Sigmoid colon (tissue), 6 donors: ENCODE measurements at regions not wholly inside any gene's neighbourhood (a gene's known extent, or its start where the extent isn't known, plus 50 kb on each side); places are given as distances from the start of the nearest gene placed in this dataset.
A peak's percentile ranks its signal among the peaks of the same experiment; 100 is the strongest.

Source experiments
- DNase-seq: peaks from one replicate; pipeline ENCODE4 v3.0.0-alpha.2; 2019
- H3K27ac ChIP-seq, 4 donors: fragments of 200-600 bp; sonication (generic); one replicate each; pipeline ENCODE4 v1.5.1; 2016 to 2019; ENCODE audit warnings: mild to moderate bottlenecking in 1 of 4
- H3K27me3 ChIP-seq, 3 donors: fragments of 200-600 bp; sonication (generic); one replicate each; pipeline ENCODE4 v1.5.1; 2019; ENCODE audit warnings: mild to moderate bottlenecking in 1 of 3
- H3K36me3 ChIP-seq, 4 donors: fragments of 200-600 bp; sonication (generic); one replicate each; pipeline ENCODE4 v1.5.1; 2016 to 2019
- H3K4me1 ChIP-seq, 4 donors: fragments of 200-600 bp; sonication (generic); one replicate each; pipeline ENCODE4 v1.5.1; 2017 to 2019
- H3K4me3 ChIP-seq, 4 donors: fragments of 200-600 bp; sonication (generic); one replicate each; pipeline ENCODE4 v1.5.1; 2017 to 2019; ENCODE audit warnings: mild to moderate bottlenecking in 2 of 4, moderate library complexity in 1 of 4
- H3K9me3 ChIP-seq, 4 donors: fragments of 200-600 bp in 3 of 4; sonication (generic) in 3 of 4; one replicate each; pipeline versions ENCODE4 v1.5.1 to v1.6.1; 2013 to 2019
- EP300 ChIP-seq, 4 donors: sonication (generic); formaldehyde crosslinking; IDR thresholded peaks; one replicate each; pipeline ENCODE4 v1.6.1; 2017; ENCODE audit warnings: antibody characterized with exemption in 4 of 4
- POLR2A ChIP-seq, 2 donors: fragments of 450-650 bp; IDR thresholded peaks; one replicate each; pipeline ENCODE4 v1.6.1; 2016; ENCODE audit warnings: antibody characterized with exemption in 2 of 2, mild to moderate bottlenecking in 2 of 2, moderate library complexity in 2 of 2
- POLR2AphosphoS5 ChIP-seq, 4 donors: sonication (generic); formaldehyde crosslinking; IDR thresholded peaks; one replicate each; pipeline ENCODE4 v1.6.1; 2017; ENCODE audit warnings: antibody characterized with exemption in 4 of 4
- WGBS, 2 donors: extraction: QIAGEN DNeasy Blood & Tissue Kit; methylation state at CpG; one replicate each; pipeline ENCODE4 v1.1.7; 2013; 5-methylcytosine and 5-hydroxymethylcytosine counted together
- intact Hi-C: fragments of 100-400 bp; cut with DNase I; formaldehyde crosslinking; loops from one replicate; pipeline ENCODE4 v1.15.1; 2023
- TF ChIP-seq, protein P1 (sequence below), 4 experiments: fragments of 450-650 bp in 3 of 4; fragments of 200-600 bp in 1 of 4; IDR thresholded peaks; one replicate each; pipeline ENCODE4 v1.5.1; 2016 to 2019; ENCODE audit warnings: antibody characterized with exemption in 4 of 4, mild to moderate bottlenecking in 3 of 4, moderate library complexity in 2 of 4
- donor health status: healthy with polysubstance abuse.
- donor health status: healthy.

DNA sequence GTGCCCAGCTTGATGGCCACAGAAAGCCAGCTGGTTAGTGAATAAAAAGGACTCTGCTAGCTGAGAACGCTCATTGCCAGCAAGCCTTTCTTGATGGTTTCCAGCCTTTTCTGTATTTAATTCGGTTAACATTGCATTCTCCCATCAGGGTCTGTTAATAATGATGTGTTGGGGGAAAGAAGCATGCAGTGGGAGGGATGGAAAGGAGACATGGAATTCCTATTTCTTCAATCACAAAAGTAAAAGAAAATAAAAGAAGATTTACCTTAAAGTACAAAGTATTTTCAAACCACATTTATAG, 141.9 kb upstream of the RBBP8 start:
- Histone ChIP-seq H3K4me3 (no peak overlapping the region), H3K4me1 (no peaks in the 10 kb centered on the region), H3K27me3 (no peaks in the 10 kb centered on the region), H3K36me3 (no peaks in the 10 kb centered on the region), H3K27ac (no peak overlapping the region), H3K9me3 (no peaks in the 10 kb centered on the region)
- no peak for DNase-seq
- TF ChIP-seq POLR2A (IDR thresholded peaks at IDR 0.05) (no peak), POLR2AphosphoS5 (IDR thresholded peaks at IDR 0.05) (no peak), EP300 (IDR thresholded peaks at IDR 0.05) (no peak)
- TF ChIP-seq, protein P1, sequence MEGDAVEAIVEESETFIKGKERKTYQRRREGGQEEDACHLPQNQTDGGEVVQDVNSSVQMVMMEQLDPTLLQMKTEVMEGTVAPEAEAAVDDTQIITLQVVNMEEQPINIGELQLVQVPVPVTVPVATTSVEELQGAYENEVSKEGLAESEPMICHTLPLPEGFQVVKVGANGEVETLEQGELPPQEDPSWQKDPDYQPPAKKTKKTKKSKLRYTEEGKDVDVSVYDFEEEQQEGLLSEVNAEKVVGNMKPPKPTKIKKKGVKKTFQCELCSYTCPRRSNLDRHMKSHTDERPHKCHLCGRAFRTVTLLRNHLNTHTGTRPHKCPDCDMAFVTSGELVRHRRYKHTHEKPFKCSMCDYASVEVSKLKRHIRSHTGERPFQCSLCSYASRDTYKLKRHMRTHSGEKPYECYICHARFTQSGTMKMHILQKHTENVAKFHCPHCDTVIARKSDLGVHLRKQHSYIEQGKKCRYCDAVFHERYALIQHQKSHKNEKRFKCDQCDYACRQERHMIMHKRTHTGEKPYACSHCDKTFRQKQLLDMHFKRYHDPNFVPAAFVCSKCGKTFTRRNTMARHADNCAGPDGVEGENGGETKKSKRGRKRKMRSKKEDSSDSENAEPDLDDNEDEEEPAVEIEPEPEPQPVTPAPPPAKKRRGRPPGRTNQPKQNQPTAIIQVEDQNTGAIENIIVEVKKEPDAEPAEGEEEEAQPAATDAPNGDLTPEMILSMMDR (IDR thresholded peaks at IDR 0.05): no peak
- intact Hi-C loops: loop anchor here (10.0 kb wide), 2 partner anchors 584 to 624 kb away; no protein-coding TSS in a partner anchor
- 83 to 85% methylated on average over 2 of the region's 2 CpGs for WGBS, 2 donors

DNA sequence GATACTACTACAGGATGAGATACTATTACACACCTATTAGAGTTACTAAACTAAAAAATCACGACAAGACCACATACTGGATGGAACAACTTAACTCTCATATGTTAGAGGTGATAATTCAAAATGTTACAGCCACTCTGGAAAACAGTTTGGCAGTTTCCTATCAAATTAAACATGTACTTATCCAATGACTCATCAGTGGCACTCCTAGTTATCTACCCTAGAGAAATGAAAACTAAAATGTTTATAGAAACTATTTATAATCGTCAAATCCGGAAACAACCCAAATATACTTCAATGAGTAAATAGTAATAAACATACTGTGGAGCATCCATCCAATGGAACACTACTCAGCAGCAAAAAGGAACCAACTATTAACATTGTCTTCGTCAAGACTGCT, 137.0 kb upstream of the RBBP8 start:
- 40 to 73% methylated on average over 4 of the region's 4 CpGs for WGBS, 2 donors
- no peak overlapping the region for H3K4me3 ChIP-seq
- H3K4me1 ChIP-seq: peaks cover 0 to 18% (median 11%) of the 10 kb centered on the region in 4 donors
- no peaks in the 10 kb centered on the region for H3K9me3 ChIP-seq
- intact Hi-C loops: loop anchor here (10.0 kb wide), 2 partner anchors 579 to 619 kb away; no protein-coding TSS in a partner anchor
- no peak for DNase-seq
- H3K36me3 ChIP-seq: no peaks in the 10 kb centered on the region
- H3K27me3 ChIP-seq: no peaks in the 10 kb centered on the region
- TF ChIP-seq POLR2A (IDR thresholded peaks at IDR 0.05) (no peak), POLR2AphosphoS5 (IDR thresholded peaks at IDR 0.05) (no peak), EP300 (IDR thresholded peaks at IDR 0.05) (no peak)
- TF ChIP-seq, protein P1 (IDR thresholded peaks at IDR 0.05): no peak
- no peak overlapping the region for H3K27ac ChIP-seq

DNA sequence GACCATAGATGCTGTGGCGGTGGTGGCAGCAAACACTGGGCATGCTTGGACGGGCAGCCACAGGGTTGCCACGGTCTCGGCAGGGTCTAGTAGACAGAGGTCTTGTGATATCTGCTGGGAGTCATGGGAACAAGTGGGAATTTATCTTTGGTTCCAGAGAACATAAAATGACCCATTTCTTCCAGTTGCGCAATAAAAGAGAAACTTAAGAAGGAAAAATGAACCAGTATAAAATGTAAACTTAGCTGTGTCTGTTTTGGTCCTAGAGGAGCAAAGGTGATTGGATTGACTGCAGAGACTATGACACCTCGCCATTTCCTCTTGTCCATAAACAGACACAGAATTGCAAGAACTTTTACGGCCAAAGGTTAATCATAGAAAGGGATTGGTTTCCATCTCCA, 132.6 kb upstream of the RBBP8 start:
- no peak for TF ChIP-seq EP300 (IDR thresholded peaks at IDR 0.05)
- peak in 1 of 4 donors; percentile 40 for TF ChIP-seq POLR2AphosphoS5 (IDR thresholded peaks at IDR 0.05)
- TF ChIP-seq, protein P1 (IDR thresholded peaks at IDR 0.05): no peak
- no peak for TF ChIP-seq POLR2A (IDR thresholded peaks at IDR 0.05)
- peak; percentile 70 for DNase-seq
- intact Hi-C loops: no loop called here
- Histone ChIP-seq H3K4me3 (no peak overlapping the region), H3K36me3 (no peaks in the 10 kb centered on the region), H3K27ac (peak overlapping the region in 3 of 4 donors; percentile 42 to 57 (median 43)), H3K4me1 (peaks cover 0 to 18% (median 11%) of the 10 kb centered on the region in 4 donors), H3K9me3 (no peaks in the 10 kb centered on the region), H3K27me3 (no peaks in the 10 kb centered on the region)
- 62 to 78% methylated on average over 7 of the region's 7 CpGs for WGBS, 2 donors

- H3K9me3 ChIP-seq: no peaks in the 10 kb centered on the region
- H3K27me3 ChIP-seq: no peaks in the 10 kb centered on the region
- no peak overlapping the region for H3K4me3 ChIP-seq
- no peak for DNase-seq
- WGBS, 2 donors: 10 to 18% methylated on average over 6 of the region's 6 CpGs
- H3K4me1 ChIP-seq: no peaks in the 10 kb centered on the region
- TF ChIP-seq, protein P1 (IDR thresholded peaks at IDR 0.05): peak in 1 of 4 experiments; percentile 27
- no peak for TF ChIP-seq POLR2A (IDR thresholded peaks at IDR 0.05)
- H3K36me3 ChIP-seq: no peaks in the 10 kb centered on the region
- no peak overlapping the region for H3K27ac ChIP-seq
- intact Hi-C loops: no loop called here
Observed at GRCh38 chr18:22813648-22814328, 119.3 kb upstream of the RBBP8 start.

- DNase-seq: no peak
- Histone ChIP-seq H3K27ac (no peak overlapping the region), H3K9me3 (no peaks in the 10 kb centered on the region), H3K4me3 (no peak overlapping the region), H3K4me1 (no peaks in the 10 kb centered on the region), H3K27me3 (no peaks in the 10 kb centered on the region), H3K36me3 (no peaks in the 10 kb centered on the region)
- 8 to 36% methylated on average over 4 of the region's 4 CpGs for WGBS, 2 donors
- TF ChIP-seq EP300 (IDR thresholded peaks at IDR 0.05) (no peak), POLR2AphosphoS5 (IDR thresholded peaks at IDR 0.05) (no peak), POLR2A (IDR thresholded peaks at IDR 0.05) (no peak)
- TF ChIP-seq, protein P1 (IDR thresholded peaks at IDR 0.05): no peak
- intact Hi-C loops: no loop called here
Observed at GRCh38 chr18:22814329-22814703, 118.8 kb upstream of the RBBP8 start.
